ENCODE measurements at regions not wholly inside any gene's neighbourhood (a gene's known extent, or its start where the extent isn't known, plus 50 kb on each side); places are given as distances from the start of the nearest gene placed in this dataset.

DNA sequence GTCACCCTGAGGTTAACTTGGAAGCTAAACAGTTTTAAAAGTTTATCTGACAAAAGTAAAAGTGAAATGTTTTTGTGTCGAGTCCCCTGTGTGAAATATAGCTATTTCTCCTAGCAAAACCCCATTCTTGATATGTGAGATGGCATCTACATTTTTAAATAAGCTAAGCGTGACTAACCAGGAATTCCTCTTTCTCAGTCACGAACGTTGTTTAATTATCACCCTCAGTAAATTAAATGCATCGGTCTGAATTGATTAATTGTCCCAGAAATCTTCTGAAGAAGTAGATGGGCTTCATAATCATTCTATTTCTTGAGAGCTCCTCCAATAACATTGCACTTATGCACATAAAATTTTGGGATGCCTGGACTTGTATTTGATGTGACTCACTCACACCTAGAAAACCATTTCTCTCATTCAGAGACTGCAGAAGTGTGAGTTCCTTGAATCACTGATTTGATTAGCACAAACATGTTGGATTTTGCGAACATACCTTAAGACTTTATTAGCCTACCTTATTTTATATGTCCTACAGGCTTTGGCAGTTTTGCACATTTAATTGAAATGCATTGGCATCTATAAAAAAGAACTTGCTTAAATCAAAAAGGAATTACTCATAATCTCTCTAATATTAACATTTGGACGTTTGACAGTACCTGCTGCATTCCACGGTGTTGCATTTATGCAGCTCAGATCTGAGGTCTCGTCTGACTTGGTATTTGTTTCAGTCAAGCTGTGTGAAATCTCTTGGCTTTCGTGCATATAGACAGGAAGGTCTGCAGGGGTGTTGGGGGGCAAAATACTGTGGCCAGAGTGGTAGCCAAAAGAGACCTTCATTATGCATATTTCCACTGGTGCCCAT is 475.2 kb downstream of the EPHA4 start:
- no peak for DNase-seq (ENCODE audit: low spot score)

DNA sequence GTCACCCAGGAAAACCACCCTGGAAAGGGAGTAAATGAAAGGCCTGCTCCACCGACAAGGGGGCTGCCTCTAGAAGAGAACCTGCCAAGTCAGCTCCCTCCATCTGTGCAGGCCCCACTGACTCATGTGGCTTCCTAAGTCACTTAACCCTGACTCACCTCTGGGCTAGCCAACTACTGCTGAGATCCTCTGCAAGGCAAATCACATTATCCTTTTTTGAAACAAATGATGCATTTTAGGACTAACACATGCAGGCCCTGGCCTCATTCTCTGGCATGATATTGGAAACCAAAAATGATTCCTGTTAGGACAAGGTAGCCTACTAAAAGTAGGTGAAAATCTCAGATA is 474.6 kb downstream of the EPHA4 start:
- DNase-seq (ENCODE audit: low spot score), result no peak

DNA sequence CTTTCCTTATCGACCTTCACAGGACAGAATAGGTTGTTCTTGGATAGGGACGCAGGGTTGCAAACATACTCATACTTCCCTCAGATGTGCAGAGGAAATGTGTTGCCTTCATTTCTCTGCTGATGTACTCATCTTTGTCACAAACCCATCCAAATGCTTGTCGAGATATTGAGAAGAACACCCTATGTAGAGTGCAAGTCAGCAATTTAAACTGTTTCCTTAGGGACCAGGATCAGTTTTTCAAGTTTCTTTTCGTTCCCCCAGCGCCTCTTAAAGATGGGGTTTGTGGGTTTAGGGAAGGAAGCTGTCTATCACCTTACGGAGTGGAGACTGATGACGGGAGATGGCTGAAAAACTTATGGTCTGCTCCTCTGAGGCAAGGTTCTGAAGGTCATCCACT is 474.2 kb downstream of the EPHA4 start:
- no peak for DNase-seq (ENCODE audit: low spot score)

DNA sequence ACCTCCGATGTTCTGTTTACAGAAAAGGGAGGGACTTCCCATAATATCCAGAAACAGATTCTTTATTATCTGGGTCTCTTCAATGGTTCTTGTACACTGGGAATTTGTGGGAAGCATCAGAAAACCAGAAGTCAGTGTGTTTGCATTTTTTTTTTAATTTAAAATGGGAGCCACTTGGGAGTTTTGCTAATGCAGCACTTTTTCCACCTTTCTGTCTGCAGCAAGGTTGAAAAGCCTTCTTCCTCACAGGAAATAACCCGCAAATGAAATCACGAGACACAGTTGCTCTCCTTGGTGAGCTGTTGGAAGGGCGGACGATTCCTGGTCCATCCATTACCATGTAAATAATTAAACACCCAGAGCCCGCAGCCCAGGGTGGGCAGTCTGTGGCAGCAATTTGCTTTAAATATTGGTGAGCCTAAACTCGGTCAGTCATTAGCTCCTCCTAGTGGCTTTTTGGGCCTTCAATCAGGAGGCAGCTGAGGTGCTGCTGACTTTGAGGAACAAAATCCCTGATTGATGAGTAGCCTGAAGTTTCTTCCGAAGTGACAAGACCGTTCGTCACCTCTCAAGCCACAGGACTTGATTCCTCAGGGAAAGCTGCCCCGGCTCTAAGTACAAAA is 471.5 kb downstream of the EPHA4 start:
- no peak for DNase-seq (ENCODE audit: low spot score)

DNA sequence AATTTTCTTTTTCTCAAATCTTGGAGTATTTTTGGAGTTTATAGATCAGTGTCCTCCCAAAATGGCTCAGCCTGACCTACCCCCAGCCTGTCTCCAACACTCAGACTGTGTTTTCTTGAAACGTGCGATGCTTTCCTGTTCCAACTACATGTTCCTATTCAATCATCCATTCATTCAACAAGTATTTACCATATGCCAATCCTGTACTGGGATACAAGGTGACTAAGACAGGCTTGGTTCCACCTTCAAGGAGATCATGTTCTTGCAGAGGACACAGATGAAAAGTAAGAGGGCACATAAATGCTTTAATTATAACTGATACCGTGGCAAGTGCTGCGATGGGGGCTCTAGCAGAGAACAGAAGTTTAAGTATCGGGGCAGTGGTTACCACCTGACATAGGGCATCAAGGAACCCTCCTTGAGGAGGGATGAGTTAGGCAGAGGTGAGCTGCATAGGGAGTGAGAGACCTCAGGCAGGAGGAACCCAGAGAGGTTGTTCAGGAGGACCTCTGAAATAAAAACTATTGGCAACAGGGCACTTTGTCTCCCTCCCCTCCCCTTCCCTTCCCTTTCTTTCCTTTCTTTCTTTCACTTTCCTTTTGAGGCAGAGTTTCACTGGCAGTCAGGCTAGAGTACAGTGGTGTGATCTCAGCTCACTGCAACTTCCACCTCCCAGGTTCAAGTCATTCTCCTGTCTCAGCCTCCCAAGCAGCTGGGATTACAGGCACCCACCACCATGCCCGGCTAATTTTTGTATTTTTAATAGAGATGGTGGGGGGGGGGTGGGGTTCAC is 469.0 kb downstream of the EPHA4 start:
- no peak for DNase-seq (ENCODE audit: low spot score)

DNA sequence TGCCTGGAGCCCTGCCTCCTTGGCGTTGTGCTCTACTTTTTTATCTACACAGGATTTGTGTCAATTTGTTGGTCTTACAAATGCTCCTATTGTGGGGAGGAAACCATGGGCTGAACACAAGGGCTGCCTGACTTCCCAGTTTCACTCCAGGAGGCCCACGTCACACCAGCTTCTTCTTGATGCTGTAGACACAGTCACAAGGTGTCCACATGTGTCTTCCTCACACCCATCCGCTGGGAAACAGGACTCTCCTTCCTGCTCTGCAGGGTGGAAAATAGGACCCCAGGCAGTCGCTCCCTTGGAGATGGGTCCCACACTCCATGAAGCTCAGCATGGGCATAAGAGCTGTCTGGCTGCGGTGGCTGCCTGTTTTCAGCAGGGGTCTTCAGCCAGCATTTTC is 468.2 kb downstream of the EPHA4 start:
- DNase-seq (ENCODE audit: low spot score), result no peak

DNA sequence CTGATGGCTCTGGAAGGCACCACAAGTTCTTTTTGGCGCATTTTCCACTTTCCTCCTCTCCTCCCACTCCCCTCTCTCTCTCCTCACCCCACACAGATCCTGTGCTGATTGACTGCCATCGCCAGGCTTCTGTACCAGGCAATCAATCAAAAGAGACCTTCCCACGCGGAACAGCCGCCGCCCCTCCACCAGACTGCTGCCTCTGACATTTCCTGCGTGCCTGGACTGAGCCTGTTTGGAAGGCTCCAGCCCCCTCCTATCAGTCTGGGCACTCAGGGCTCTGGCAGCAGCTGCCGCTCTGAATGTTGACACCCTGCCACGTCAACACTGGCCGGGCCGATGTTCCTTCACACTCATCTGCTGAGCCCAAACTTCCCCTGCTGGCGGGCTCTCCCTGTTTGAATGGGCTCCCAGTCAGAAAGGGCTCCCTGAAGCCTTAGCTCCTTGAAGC is 467.7 kb downstream of the EPHA4 start:
- peak; percentile 57 for DNase-seq (ENCODE audit: low spot score)

DNA sequence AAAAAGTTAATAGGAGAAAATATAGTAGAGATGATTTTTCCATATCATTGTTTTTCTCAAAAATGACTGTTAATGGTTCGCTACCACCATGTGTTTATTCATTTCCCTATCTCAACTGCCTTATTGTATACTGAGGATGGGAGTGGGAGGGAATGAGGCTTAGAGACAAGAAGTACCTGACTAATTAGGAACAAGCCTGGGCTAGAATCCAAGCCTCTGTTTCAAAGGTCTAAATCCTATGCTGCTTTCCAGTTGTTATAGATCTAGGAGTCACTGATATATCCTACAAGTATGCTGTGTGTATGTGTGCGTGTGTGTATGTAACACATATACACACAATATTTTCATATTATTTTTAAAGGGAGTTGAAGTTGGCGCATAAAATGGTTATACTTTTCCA is 465.9 kb downstream of the EPHA4 start:
- no peak for DNase-seq (ENCODE audit: low spot score)

DNA sequence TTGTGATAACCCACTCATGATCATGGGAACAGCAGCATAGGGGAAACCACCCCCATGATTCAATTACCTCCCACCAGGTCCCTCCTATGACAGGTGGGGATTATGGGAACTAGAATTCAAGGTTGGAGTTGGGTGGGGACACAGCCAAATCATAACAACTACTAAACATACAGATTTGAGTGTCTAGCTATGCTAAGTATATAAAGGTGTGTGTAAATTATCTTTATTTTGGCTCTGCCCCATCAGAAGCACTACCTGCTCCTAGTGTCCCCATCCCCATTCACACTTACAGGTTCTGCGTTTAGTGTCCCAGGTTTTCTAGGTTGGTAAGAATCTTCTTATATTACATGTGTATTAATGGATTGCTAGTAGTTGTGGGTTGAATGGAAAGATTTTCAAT is 464.7 kb downstream of the EPHA4 start:
- no peak for DNase-seq (ENCODE audit: low spot score)

DNA sequence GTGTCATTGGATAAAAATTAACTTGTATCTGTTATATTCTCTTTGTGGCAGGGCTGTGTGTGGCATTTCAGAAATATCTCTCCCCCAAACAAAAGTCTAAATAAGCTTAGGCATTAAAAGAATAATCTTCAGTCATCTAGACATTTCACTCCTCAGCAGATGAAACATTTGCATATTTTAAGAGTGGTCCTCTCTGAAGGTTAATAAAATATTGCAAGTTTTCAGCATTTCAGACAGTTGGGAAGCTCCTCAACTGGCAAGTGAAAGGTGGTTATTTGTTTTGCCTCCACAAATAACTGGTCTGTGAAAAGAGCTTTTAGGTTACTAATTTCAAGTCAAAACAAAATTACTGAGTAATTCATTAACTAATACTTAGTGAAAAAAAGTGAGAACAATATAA is 462.6 kb downstream of the EPHA4 start:
- no peak for DNase-seq (ENCODE audit: low spot score)

DNA sequence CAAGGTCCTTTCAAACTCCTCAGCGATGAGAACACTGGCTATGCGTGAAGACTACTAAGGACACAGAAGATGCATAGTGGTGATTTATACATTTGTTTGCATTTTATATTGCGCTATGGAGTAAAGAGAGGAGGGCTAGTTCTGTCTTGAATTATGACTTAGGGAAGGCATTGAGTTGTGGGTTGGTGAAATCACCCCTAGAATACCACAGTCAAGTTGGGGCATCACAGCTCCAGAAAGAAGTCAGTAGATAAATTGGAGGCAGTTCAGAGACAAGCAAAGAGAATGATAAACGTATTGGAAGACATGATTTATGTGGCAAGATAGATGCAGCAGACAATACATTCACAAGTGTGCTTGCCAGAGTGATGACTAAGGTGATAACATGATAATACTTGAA is 460.4 kb downstream of the EPHA4 start:
- no peak for DNase-seq (ENCODE audit: low spot score)

DNA sequence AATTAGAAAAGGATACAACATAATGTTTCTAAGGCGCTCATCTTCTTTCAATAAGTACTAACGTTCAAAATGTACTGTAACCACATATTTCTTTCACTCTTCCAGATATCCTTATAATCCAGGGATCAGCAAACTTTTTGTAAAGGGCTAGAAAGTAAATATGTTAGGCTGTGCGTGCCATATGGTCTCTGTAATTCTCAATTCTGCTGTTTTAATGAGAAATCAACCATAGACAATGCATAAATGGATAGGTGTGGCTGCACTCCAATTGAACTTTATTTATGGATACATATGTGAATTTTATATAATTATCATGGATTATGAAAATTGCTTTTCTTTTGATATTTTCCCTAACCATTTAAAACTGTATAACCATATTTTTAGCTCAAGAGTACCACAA is 459.4 kb downstream of the EPHA4 start:
- no peak for DNase-seq (ENCODE audit: low spot score)

DNA sequence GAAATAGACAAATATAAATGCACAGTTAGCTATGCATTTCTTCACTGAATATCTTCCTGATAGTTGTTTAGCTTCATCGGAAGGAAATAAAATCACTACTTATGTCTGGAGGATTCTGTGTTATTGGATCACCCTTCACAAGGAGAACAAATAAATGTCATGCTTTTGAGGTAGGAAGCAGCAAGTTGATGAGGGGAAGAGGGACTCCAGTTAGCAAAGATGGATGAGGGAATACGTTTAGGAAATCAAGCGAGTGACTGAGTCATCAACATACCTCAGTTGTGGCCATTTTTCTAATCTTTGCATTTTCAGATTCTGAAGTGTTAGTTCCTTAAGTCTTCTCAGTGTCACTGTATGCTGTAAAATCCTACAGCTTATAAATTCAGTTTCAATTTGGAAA is 456.2 kb downstream of the EPHA4 start:
- no peak for DNase-seq (ENCODE audit: low spot score)

DNA sequence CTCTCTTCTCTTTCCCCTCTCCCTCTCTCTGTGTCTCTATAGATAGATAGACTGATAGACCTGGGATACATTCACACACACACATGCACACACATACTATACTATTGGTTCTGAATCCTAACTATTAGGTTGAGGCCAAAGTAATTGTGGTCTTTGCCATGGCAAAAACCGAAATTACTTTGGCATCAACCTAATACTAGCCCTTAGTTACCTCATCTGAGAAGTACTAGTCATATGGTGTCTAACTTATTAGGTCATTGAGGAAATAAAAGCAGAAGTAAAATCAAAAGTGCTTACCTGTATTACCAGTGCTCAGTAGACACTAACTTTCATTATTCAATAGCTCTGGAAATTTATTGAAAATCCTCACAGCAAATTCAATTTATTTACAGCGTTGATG is 451.5 kb downstream of the EPHA4 start:
- DNase-seq (ENCODE audit: low spot score), result no peak

DNA sequence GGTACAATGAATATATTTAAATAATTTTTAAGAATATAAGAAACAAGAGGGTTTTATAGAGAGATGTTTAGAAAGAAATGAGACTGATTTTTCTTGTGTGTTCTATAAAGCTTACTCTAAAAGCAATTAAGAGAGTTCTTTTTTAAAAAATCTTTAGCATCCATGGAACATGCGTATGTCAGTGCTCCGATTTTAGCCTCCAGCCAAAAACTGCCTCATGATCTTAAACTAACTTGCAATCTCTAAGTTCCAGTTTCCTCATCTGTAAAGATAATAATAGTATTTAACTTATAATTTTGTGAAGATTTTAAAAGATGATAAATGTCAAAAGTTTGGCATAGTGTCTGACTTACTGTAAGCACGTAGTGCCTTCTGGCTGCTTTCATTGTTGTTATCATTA is 448.7 kb downstream of the EPHA4 start:
- no peak for DNase-seq (ENCODE audit: low spot score)

DNA sequence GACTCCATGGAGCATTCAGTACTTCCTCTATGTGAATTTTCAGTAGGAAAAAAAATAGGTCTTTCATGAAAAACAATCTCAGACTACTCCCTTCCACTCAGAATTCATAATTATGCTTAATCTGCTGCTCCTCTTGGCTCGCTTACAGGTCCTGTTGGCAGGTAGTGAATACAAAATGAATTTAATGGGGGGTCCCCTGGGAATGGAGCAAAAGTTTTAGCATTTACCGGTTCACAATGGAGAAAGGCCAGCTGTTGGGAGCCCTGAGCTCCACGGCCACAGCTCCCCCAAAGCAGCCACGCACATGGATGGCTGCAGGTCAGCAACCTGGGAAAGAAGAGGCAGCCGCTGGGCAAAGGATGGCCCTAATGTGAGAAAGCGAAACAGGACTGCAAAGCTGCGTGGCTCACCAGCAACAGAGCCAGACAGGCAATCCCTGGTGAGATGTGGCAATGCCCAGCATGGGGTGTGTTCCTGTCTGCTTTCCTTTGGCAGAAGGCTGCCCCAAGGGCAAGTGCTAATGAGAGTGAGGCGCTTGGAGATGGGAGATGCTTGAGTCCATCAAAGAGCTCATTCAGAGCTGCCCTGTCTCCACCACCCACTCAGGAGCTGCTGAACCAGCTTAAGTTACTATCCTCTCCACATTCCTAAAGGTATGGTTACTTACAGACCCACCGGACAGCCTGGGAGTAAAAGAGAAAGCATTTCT is 447.4 kb downstream of the EPHA4 start:
- DNase-seq (ENCODE audit: low spot score), result no peak

DNA sequence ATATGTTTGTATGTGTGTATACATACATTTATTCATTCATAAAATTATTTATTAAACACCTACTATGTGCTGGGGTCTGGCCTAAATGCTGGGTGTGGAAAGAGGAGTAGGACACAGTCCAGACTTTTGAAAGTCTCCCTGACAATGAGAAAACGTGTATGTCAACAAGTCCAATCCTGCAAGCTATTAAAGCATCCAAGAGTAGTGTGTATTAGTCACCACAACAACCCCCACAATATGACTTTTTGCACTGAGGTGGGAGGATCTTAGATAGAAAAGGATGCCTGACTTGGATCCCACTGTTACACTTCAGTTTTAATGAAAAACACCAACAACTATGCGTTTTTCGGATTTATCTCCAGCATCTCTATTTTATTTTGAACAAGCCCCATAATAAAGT is 446.4 kb downstream of the EPHA4 start:
- DNase-seq (ENCODE audit: low spot score), result no peak

DNA sequence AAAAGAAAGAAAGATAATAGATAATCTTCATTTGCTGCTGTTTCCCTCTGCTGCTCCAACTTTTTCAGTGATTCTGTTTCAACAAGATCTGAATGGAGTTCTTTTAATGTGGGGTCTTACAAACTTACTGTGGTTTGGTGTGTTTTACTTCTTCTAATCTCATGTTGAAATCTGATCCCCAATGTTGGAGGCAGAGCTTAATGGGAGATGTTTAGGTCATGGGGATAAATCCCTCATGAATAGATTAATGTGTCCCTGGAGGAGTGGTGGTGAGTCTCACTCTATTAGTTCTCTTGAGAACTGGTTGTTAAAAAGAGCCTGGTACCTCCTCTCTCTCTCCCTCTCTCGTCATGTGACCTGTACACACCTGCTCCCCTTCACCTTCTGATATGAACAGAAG is 442.4 kb downstream of the EPHA4 start:
- no peak for DNase-seq (ENCODE audit: low spot score)

DNA sequence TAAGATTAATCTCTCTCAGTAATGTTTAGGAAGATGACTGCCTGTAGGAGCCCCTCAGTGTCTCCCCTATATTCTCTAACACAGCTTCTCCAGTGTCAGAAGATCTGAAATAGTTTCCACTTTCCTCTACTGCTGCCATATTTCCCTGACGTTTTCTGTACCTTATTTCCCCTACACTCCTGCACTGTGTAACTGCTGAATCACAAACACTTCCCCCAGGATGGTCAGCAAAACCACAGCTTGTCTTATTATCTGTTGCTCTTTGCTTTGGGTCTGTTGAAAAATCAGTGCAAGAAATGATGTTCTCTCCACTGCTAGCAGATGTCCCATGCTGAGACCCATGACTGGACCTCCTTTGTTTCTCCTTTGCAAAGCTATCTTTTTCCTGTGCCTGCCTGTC is 441.7 kb downstream of the EPHA4 start:
- no peak for DNase-seq (ENCODE audit: low spot score)

DNA sequence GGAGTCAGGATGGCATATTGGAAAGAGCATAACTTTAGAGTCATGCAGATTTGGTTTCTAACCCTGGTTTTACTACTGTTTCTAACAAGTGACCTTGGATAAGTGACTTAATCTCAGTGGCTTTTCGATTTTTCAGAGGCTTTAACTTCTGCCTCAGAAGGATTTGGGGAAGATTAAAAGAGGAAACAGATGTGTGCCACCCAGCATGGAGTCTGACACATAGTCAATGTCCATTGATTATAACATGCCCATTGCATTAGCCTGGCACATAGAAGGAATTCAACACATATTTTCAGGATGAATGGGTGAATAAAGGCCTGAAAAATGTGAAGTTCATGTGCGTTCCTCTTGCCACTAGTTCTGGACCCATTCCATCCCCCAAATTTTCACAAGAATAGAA is 438.2 kb downstream of the EPHA4 start:
- no peak for DNase-seq (ENCODE audit: low spot score)

DNA sequence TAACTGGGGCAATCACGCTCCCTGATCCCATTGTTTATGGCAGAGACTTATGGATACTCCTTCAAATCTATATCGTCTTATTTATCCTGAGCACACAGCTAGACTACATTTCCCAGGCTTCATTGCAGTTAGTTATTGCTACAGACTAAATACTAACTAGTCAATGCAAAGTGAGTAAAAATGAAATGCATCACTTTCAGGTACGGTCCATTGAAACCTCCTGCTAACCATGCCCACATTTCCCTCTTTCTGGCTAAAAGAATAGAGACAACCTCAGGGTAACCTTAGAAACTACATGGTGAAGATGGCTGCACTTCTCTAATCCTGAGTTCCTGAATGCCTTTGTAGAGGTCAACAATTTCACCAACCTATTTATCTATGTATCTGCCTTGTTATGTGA is 437.4 kb downstream of the EPHA4 start:
- no peak for DNase-seq (ENCODE audit: low spot score)

DNA sequence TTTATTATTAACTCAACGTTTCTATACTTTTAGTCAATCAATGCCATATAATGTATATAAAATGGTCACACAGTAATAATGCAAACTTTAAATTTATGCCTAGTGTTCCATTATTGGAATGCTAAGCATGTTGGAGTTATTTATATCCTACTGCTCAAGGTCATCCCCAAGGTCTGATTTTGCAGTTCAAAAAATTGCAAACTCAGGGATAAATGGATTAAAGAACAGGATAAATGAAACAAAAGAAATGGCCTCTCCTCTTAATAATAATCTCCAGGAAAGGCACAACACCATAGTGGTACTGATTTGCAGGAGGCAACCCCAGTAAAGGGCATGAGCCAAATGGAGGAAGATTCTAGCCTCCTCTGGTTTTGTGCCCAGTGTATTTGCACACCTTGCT is 436.4 kb downstream of the EPHA4 start:
- no peak for DNase-seq (ENCODE audit: low spot score)

All from ureter (tissue), 1 donor.